ENCODE measurements at regions not wholly inside any gene's neighbourhood (a gene's known extent, or its start where the extent isn't known, plus 50 kb on each side); places are given as distances from the start of the nearest gene placed in this dataset.

DNA sequence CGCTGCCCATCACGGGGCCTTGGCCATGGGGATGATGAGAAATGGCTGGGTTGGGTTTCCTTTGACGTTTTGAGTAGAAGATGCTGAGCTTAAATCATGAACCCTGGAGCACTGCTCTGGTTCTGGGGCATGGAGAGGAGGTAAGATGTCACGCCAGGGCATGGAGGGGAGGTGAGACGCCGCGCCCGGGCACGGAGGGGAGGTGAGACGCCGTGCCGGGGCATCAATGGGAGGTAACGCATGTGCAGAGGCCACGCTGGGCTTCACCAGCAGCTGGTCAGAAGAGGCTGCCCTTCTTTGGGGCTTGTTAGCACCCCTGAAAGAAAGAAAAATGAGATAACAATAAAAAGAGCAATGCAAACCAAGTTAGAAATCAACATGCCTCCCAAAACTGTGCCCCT lies 322.5 kb upstream of the IRX4 start:
- no peak for DNase-seq (ENCODE audit: extremely low read depth, low read depth)
- TF ChIP-seq, protein P1, sequence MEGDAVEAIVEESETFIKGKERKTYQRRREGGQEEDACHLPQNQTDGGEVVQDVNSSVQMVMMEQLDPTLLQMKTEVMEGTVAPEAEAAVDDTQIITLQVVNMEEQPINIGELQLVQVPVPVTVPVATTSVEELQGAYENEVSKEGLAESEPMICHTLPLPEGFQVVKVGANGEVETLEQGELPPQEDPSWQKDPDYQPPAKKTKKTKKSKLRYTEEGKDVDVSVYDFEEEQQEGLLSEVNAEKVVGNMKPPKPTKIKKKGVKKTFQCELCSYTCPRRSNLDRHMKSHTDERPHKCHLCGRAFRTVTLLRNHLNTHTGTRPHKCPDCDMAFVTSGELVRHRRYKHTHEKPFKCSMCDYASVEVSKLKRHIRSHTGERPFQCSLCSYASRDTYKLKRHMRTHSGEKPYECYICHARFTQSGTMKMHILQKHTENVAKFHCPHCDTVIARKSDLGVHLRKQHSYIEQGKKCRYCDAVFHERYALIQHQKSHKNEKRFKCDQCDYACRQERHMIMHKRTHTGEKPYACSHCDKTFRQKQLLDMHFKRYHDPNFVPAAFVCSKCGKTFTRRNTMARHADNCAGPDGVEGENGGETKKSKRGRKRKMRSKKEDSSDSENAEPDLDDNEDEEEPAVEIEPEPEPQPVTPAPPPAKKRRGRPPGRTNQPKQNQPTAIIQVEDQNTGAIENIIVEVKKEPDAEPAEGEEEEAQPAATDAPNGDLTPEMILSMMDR (IDR thresholded peaks at IDR 0.05; ENCODE audit: low read depth, low read length, missing control alignments): no peak
- H3K4me3 ChIP-seq (replicated peaks; ENCODE audit: low read depth, low read length): no peak overlapping the region

DNA sequence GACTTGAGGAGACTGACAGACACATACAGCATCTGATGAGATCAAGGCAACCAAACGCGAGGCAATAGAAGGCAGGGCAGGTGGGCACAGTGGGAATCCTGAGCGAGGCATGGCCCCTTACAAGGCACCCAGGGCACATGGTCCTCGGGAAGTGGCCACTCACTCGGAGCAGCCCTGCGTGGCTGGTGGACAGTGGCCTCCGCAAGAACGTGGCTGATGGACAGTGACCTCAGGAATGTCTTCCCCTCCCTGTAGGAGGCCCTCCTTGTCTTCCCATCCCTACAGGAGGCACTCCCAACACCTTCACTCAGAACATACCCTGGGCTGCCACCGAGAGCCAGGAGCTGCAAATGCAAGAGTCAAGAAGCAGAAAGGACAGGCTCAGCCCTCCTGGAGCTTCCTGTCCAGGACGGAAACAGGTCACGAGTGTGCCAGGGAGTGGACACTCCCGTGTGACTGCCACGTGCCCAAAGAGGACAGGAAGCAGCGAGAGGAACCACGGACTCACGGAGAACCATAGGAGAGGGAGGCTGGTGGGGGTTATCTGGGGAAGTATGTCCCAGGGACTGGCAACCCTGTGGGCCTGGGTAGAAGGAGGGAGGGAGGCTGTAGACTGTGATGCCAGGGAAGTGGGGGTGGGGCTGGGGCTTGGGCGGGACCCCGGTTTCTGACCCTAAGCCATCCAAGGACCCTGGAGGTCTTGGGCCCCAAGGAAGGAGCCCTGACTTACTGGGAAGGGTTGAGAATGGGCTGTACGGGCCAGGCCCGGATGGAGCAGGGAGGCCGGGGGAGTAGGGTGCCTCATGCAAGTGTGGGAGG lies 321.9 kb upstream of the IRX4 start:
- no peak overlapping the region for H3K4me3 ChIP-seq (replicated peaks; ENCODE audit: low read depth, low read length)
- TF ChIP-seq, protein P1 (IDR thresholded peaks at IDR 0.05; ENCODE audit: low read depth, low read length, missing control alignments): no peak
- DNase-seq (ENCODE audit: extremely low read depth, low read depth): no peak

DNA sequence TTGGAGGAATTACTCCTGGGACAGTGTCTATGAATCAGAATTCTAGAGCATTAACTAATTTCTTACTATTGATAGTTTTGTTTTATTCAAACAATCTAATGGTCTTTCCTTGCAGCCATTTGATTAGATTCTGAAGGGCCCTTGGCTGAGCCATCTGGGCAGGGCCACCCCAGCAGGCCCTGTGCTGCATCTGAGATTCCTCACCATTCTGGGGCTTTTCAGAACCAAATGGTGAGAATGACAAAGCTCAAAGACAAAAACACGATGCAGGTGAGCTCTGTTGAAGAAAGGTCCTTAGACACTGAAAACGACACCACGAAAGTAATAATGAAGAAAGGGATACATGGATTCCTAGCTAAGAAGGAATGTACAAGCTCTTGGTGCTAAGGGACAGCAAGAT lies 321.0 kb upstream of the IRX4 start:
- TF ChIP-seq, protein P1 (IDR thresholded peaks at IDR 0.05; ENCODE audit: low read depth, low read length, missing control alignments): no peak
- DNase-seq (ENCODE audit: extremely low read depth, low read depth): no peak
- no peak overlapping the region for H3K4me3 ChIP-seq (replicated peaks; ENCODE audit: low read depth, low read length)

DNA sequence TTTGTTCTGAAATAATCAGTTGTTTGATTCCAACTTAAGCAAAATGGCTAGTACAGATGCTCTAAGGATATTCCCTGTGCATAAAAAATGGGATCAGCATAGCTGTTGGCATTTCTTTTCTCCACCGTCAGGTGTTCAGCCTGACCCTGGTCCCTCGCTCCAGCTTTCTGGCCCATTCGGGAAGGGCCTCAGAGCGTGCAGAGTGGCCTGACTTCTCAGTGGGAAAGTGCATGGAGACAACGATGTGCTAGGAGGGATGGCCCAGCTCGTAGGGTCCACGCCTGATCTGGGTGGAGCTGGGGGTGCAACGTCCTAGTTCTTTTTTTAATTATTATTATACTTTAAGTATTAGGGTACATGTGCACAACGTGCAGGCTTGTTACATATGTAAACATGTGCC lies 319.1 kb upstream of the IRX4 start:
- DNase-seq (ENCODE audit: extremely low read depth, low read depth): no peak
- no peak overlapping the region for H3K4me3 ChIP-seq (replicated peaks; ENCODE audit: low read depth, low read length)
- TF ChIP-seq, protein P1 (IDR thresholded peaks at IDR 0.05; ENCODE audit: low read depth, low read length, missing control alignments): no peak

DNA sequence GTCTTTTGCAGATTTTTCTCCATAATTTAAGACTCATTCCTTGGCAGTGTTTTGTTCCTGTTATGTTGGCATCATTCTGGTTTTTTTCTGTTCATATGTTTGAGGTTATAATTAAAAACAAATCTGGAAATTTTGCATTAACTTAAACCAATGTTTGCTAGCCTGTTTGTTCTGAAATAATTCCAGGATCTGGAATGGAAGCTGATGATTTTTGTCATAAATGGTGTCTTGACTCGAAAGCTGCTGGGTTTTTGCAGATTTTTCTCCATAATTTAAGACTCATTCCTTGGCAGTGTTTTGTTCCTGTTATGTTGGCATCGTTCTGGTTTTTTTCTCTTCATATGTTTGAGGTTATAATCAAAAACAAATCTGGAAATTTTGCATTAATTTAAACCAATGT lies 318.7 kb upstream of the IRX4 start:
- no peak for DNase-seq (ENCODE audit: extremely low read depth, low read depth)

DNA sequence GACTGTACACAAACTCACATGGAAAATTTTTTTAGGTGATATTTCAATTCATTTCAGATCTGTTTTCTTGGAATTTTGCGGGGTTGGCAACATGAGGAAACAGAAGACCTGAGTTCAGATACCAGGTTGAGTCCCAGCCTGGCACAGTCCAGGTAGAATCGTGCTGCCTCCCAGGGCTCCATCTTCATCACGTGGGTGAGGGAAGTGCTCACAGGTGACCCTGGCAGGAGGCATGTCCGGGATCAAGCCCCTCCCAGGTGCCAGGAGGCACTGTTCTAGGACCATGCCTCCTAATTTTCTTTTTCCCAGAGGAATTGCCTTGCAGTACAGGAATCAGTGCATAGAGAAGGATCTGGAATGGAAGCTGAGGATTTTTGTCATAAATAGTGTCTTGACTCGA lies 318.3 kb upstream of the IRX4 start:
- H3K4me3 ChIP-seq (replicated peaks; ENCODE audit: low read depth, low read length): no peak overlapping the region
- DNase-seq (ENCODE audit: extremely low read depth, low read depth): no peak
- TF ChIP-seq, protein P1 (IDR thresholded peaks at IDR 0.05; ENCODE audit: low read depth, low read length, missing control alignments): no peak

More for the DNA sequence above, 318.7 kb upstream of the IRX4 start:
- no peak overlapping the region for H3K4me3 ChIP-seq (replicated peaks; ENCODE audit: low read depth, low read length)
- TF ChIP-seq, protein P1 (IDR thresholded peaks at IDR 0.05; ENCODE audit: low read depth, low read length, missing control alignments): no peak
